GM18519 (cell line): ENCODE measurements at regions not wholly inside any gene's neighbourhood (a gene's known extent, or its start where the extent isn't known, plus 50 kb on each side); places are given as distances from the start of the nearest gene placed in this dataset.
"Not testable (repeated sequence)": the region's sequence is repeated elsewhere in the genome, so short reads cannot be mapped to it uniquely, and the experiment has no call there.

Experiments used
- ATAC-seq: cut with Tn5 transposase; IDR thresholded peaks from one replicate; pipeline ENCODE4 v1.9.1; 2021; ENCODE audit warnings: mild to moderate bottlenecking, moderate library complexity; ENCODE audit not compliant: unreplicated experiment, low FRiP score

- ATAC-seq: not testable (repeated sequence)
Observed at GRCh38 chr5:113715921-113716320, 202.4 kb downstream of the YTHDC2 start.

- ATAC-seq: no peak
Observed at GRCh38 chr5:113719549-113719948, 206.1 kb downstream of the YTHDC2 start.

- ATAC-seq: no peak
Observed at GRCh38 chr5:113721171-113721570, 207.7 kb downstream of the YTHDC2 start.

GRCh38 chr5:113723021-113723420, 209.5 kb downstream of the YTHDC2 start:
- no peak for ATAC-seq

GRCh38 chr5:113735751-113736150, 222.3 kb downstream of the YTHDC2 start:
- no peak for ATAC-seq

- no peak for ATAC-seq
Observed at GRCh38 chr5:113742176-113742575, 228.7 kb downstream of the YTHDC2 start.

- no peak for ATAC-seq
Observed at GRCh38 chr5:113742639-113743038, 229.1 kb downstream of the YTHDC2 start.

- ATAC-seq: no peak
Observed at GRCh38 chr5:113748403-113748802, 234.9 kb downstream of the YTHDC2 start.

GRCh38 chr5:113749334-113749733, 235.8 kb downstream of the YTHDC2 start:
- ATAC-seq: no peak

GRCh38 chr5:113753182-113753581, 239.7 kb downstream of the YTHDC2 start:
- not testable (repeated sequence) for ATAC-seq

- no peak for ATAC-seq
Observed at GRCh38 chr5:113755516-113755915, 242.0 kb downstream of the YTHDC2 start.

- no peak for ATAC-seq
Observed at GRCh38 chr5:113757508-113757907, 244.0 kb downstream of the YTHDC2 start.

- no peak for ATAC-seq
Observed at GRCh38 chr5:113759505-113759904, 246.0 kb downstream of the YTHDC2 start.

GRCh38 chr5:113760486-113760885, 247.0 kb downstream of the YTHDC2 start:
- no peak for ATAC-seq

GRCh38 chr5:113761594-113761993, 248.1 kb downstream of the YTHDC2 start:
- ATAC-seq: no peak

GRCh38 chr5:113764382-113764781, 250.9 kb downstream of the YTHDC2 start:
- no peak for ATAC-seq

- ATAC-seq: not testable (repeated sequence)
Observed at GRCh38 chr5:113766827-113767226, 253.3 kb downstream of the YTHDC2 start.

GRCh38 chr5:113770648-113771047, 257.2 kb downstream of the YTHDC2 start:
- ATAC-seq: no peak

GRCh38 chr5:113771483-113771882, 258.0 kb downstream of the YTHDC2 start:
- no peak for ATAC-seq

- no peak for ATAC-seq
Observed at GRCh38 chr5:113776168-113776567, 262.7 kb downstream of the YTHDC2 start.

GRCh38 chr5:113776832-113777525, 263.5 kb downstream of the YTHDC2 start:
- ATAC-seq: no peak

- no peak for ATAC-seq
Observed at GRCh38 chr5:113778147-113778546, 264.7 kb downstream of the YTHDC2 start.
